ENCODE measurements at regions not wholly inside any gene's neighbourhood (a gene's known extent, or its start where the extent isn't known, plus 50 kb on each side); places are given as distances from the start of the nearest gene placed in this dataset.

GRCh38 chr7:22658031-22658430 is 69.0 kb upstream of the IL6 start:
- H3K9me3 ChIP-seq (ENCODE audit: control insufficient read depth in 1 of 2, insufficient read depth in 1 of 2, low read depth in 1 of 2, low read length in 2 of 2): no peaks in the 10 kb centered on the region
- H4K20me1 ChIP-seq (ENCODE audit: insufficient read depth): no peaks in the 10 kb centered on the region
- H3K4me3 ChIP-seq (replicated peaks in 1 of 2; ENCODE audit: low read depth in 1 of 2, low read length in 2 of 2): no peak overlapping the region
- ChIA-PET POLR2A (no interaction called here), CTCF (no interaction called here), RAD21 (ENCODE audit: low non-redundant PET in 1 of 2, low total read pairs in 2 of 2, uncharacterized antibody in 2 of 2, unreplicated experiment in 2 of 2) (no interaction called here)
- no peak for DNase-seq (ENCODE audit: low read depth, low spot score)
- no peaks in the 10 kb centered on the region for H3K79me2 ChIP-seq (ENCODE audit: insufficient read depth, low read length)
- H2AFZ ChIP-seq (ENCODE audit: low read depth, low read length, poor library complexity, severe bottlenecking): no peak overlapping the region
- no peak overlapping the region for H3K27ac ChIP-seq (ENCODE audit: low read depth, low read length)
- TF ChIP-seq ELF1 (IDR thresholded peaks at IDR 0.05; ENCODE audit: borderline replicate concordance, low read depth) (no peak), YY1 (IDR thresholded peaks at IDR 0.05; ENCODE audit: extremely low read depth, insufficient replicate concordance, low read depth, low read length) (no peak)
- ATAC-seq: no peak
- H3K4me2 ChIP-seq (ENCODE audit: low read length): no peak overlapping the region
- BruUV-seq (replicated peaks): no TSS peak
- intact Hi-C loops (cut with micrococcal nuclease): no loop called here
- no peaks in the 10 kb centered on the region for H3K27me3 ChIP-seq (ENCODE audit: insufficient read depth, low read length)
- no peak overlapping the region for H3K9ac ChIP-seq (ENCODE audit: low read length)
- H3K4me1 ChIP-seq (ENCODE audit: control insufficient read depth in 1 of 2, insufficient read depth in 2 of 2, low read length in 2 of 2): no peaks in the 10 kb centered on the region
- H3K36me3 ChIP-seq (ENCODE audit: control insufficient read depth in 1 of 2, insufficient read depth in 2 of 2, low read length in 2 of 2): no peaks in the 10 kb centered on the region
- no peaks in the 10 kb centered on the region for H3K9me2 ChIP-seq (ENCODE audit: insufficient read depth)

GRCh38 chr7:22657479-22657878 is 69.5 kb upstream of the IL6 start:
- POLR2A ChIA-PET: no interaction called here
- Histone ChIP-seq H2AFZ (ENCODE audit: low read depth, low read length, poor library complexity, severe bottlenecking) (no peak overlapping the region), H3K4me3 (replicated peaks in 1 of 2; ENCODE audit: low read depth in 1 of 2, low read length in 2 of 2) (no peak overlapping the region), H3K4me1 (ENCODE audit: control insufficient read depth in 1 of 2, insufficient read depth in 2 of 2, low read length in 2 of 2) (no peaks in the 10 kb centered on the region), H3K9ac (ENCODE audit: low read length) (no peak overlapping the region), H4K20me1 (ENCODE audit: insufficient read depth) (no peaks in the 10 kb centered on the region), H3K27me3 (ENCODE audit: insufficient read depth, low read length) (no peaks in the 10 kb centered on the region), H3K4me2 (ENCODE audit: low read length) (no peak overlapping the region), H3K36me3 (ENCODE audit: control insufficient read depth in 1 of 2, insufficient read depth in 2 of 2, low read length in 2 of 2) (no peaks in the 10 kb centered on the region), H3K79me2 (ENCODE audit: insufficient read depth, low read length) (no peaks in the 10 kb centered on the region), H3K27ac (ENCODE audit: low read depth, low read length) (no peak overlapping the region), H3K9me2 (ENCODE audit: insufficient read depth) (no peaks in the 10 kb centered on the region), H3K9me3 (ENCODE audit: control insufficient read depth in 1 of 2, insufficient read depth in 1 of 2, low read depth in 1 of 2, low read length in 2 of 2) (no peaks in the 10 kb centered on the region)
- no peak for ATAC-seq
- no peak for DNase-seq (ENCODE audit: low read depth, low spot score)
- intact Hi-C loops (cut with micrococcal nuclease): no loop called here
- CTCF ChIA-PET: no interaction called here
- RAD21 ChIA-PET (ENCODE audit: low non-redundant PET in 1 of 2, low total read pairs in 2 of 2, uncharacterized antibody in 2 of 2, unreplicated experiment in 2 of 2): no interaction called here
- no TSS peak for BruUV-seq (replicated peaks)
- TF ChIP-seq CEBPB (IDR thresholded peaks at IDR 0.05; ENCODE audit: low read depth) (no peak), RAD21 (IDR thresholded peaks at IDR 0.05; ENCODE audit: low read depth) (peak; percentile 6; the same call in 1 of the 2 replicates), CBX3 (IDR thresholded peaks at IDR 0.05; ENCODE audit: low read depth) (no peak)

Data from HCT116 (cell line).